Gastroesophageal sphincter (tissue), 3 donors: ENCODE measurements at regions not wholly inside any gene's neighbourhood (a gene's known extent, or its start where the extent isn't known, plus 50 kb on each side); places are given as distances from the start of the nearest gene placed in this dataset.

ENCODE experiments used
- EP300 ChIP-seq: sonication (generic); formaldehyde crosslinking; IDR thresholded peaks from one replicate; pipeline ENCODE4 v1.6.1; 2017; ENCODE audit warnings: antibody characterized with exemption, mild to moderate bottlenecking
- POLR2A ChIP-seq, 2 donors: fragments of 450-650 bp; IDR thresholded peaks; one replicate each; pipeline ENCODE4 v1.6.1; 2017; ENCODE audit warnings: antibody characterized with exemption in 2 of 2, mild to moderate bottlenecking in 2 of 2, moderate library complexity in 1 of 2
- TF ChIP-seq, protein P1 (sequence below), 4 experiments: fragments of 200-600 bp in 2 of 4; fragments of 450-650 bp in 2 of 4; sonication (generic) in 1 of 4; IDR thresholded peaks; one replicate each; pipeline ENCODE4 v1.5.1; 2017 to 2019; ENCODE audit warnings: antibody characterized with exemption in 4 of 4, mild to moderate bottlenecking in 2 of 4, moderate library complexity in 2 of 4

DNA sequence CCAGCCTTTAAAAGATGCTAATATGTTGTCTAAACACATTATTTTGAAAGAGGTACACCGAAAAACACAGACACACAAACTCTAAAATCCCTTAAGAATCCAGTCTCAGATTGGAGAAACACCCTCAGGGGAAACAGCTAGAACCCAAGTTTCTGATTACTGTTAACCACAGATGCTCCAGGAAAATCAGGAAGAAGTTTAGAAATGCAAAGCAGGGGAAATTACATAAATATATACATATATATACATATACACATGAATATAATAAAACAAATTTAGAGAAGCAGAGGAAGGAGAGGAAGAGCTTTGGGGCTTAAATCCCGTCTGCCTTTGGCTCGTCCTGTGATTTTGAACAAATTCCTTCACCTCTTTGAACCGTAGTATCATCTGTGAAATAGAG lies 73.2 kb upstream of the KLF4 start:
- TF ChIP-seq POLR2A (IDR thresholded peaks at IDR 0.05): no peak
- TF ChIP-seq, protein P1, sequence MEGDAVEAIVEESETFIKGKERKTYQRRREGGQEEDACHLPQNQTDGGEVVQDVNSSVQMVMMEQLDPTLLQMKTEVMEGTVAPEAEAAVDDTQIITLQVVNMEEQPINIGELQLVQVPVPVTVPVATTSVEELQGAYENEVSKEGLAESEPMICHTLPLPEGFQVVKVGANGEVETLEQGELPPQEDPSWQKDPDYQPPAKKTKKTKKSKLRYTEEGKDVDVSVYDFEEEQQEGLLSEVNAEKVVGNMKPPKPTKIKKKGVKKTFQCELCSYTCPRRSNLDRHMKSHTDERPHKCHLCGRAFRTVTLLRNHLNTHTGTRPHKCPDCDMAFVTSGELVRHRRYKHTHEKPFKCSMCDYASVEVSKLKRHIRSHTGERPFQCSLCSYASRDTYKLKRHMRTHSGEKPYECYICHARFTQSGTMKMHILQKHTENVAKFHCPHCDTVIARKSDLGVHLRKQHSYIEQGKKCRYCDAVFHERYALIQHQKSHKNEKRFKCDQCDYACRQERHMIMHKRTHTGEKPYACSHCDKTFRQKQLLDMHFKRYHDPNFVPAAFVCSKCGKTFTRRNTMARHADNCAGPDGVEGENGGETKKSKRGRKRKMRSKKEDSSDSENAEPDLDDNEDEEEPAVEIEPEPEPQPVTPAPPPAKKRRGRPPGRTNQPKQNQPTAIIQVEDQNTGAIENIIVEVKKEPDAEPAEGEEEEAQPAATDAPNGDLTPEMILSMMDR (IDR thresholded peaks at IDR 0.05): no peak
- no peak for TF ChIP-seq EP300
